SU-DHL-6 (cell line): ENCODE measurements at regions not wholly inside any gene's neighbourhood (a gene's known extent, or its start where the extent isn't known, plus 50 kb on each side); places are given as distances from the start of the nearest gene placed in this dataset.

Experiments used
- H2AFZ ChIP-seq: fragments of 200-600 bp; sonication (generic); 2 replicates; pipeline ENCODE4 v1.6.1; 2014; ENCODE audit warnings: low read depth, mild to moderate bottlenecking, moderate library complexity, mixed read lengths, antibody characterized with exemption, low read length; ENCODE audit not compliant: severe bottlenecking
- H3F3A ChIP-seq: fragments of 200-600 bp; shearing (Covaris generic); 2 replicates; pipeline ENCODE4 v1.6.0; 2016; ENCODE audit warnings: antibody characterized with exemption, mild to moderate bottlenecking; ENCODE audit not compliant: insufficient read depth
- H3K27ac ChIP-seq: fragments of 200-600 bp; sonication (generic); 2 replicates; pipeline ENCODE4 v1.5.1; 2016; ENCODE audit warnings: low read depth, mild to moderate bottlenecking, low read length, moderate library complexity, mixed read lengths
- H3K27me3 ChIP-seq: fragments of 200-600 bp; sonication (generic), shearing (Covaris generic); 2 replicates; pipeline ENCODE4 v1.6.0; 2014; ENCODE audit warnings: mild to moderate bottlenecking, low read length
- H3K36me3 ChIP-seq: fragments of 200-600 bp; sonication (generic); 2 replicates; pipeline ENCODE4 v1.6.1; 2014; ENCODE audit warnings: mild to moderate bottlenecking, low read length, mixed read lengths
- H3K4me2 ChIP-seq: fragments of 300-600, 200-600 bp; shearing (Covaris generic), sonication (generic); 2 replicates; pipeline ENCODE4 v1.6.0; 2014; ENCODE audit warnings: low read length, low read depth, mild to moderate bottlenecking; ENCODE audit not compliant: poor library complexity, severe bottlenecking
- H3K4me3 ChIP-seq: fragments of 200-600 bp; sonication (generic); 2 replicates; pipeline ENCODE4 v1.5.1; 2014; ENCODE audit warnings: antibody characterized with exemption, low read length, mild to moderate bottlenecking, mixed read lengths; ENCODE audit not compliant: insufficient read depth, poor library complexity, severe bottlenecking
- H3K79me2 ChIP-seq: fragments of 200-600 bp; sonication (generic); 2 replicates; pipeline ENCODE4 v1.6.1; 2014; ENCODE audit warnings: mild to moderate bottlenecking, low read length, moderate library complexity; ENCODE audit not compliant: insufficient read depth
- H3K9ac ChIP-seq: fragments of 200-600 bp; sonication (generic); 2 replicates; pipeline ENCODE4 v1.7.0; 2014; ENCODE audit warnings: mild to moderate bottlenecking, low read length
- H3K9me2 ChIP-seq: fragments of 200-600 bp; sonication (generic); replicated peaks from 2 replicates; pipeline ENCODE4 v1.6.1; 2014; ENCODE audit warnings: low read length; ENCODE audit not compliant: insufficient read depth
- H3K9me3 ChIP-seq: fragments of 200-600 bp; sonication (generic); 2 replicates; pipeline ENCODE4 v1.6.1; 2014; ENCODE audit warnings: low read length, mixed read lengths; ENCODE audit not compliant: insufficient read depth
- H4K20me1 ChIP-seq: fragments of 200-600 bp; sonication (generic); 2 replicates; pipeline ENCODE4 v1.6.1; 2014; ENCODE audit warnings: low read depth, mild to moderate bottlenecking, antibody characterized with exemption, low read length, moderate library complexity, mixed read lengths
- CTCF ChIP-seq: fragments of 200-600 bp; sonication (generic); IDR thresholded peaks from one replicate; pipeline ENCODE4 v1.5.1; 2017; ENCODE audit warnings: antibody characterized with exemption, mild to moderate bottlenecking, low read length, moderate library complexity; ENCODE audit not compliant: insufficient read depth, poor library complexity, severe bottlenecking
- EZH2phosphoT487 ChIP-seq: fragments of 200-600 bp; sonication (generic), shearing (Covaris generic); conservative IDR thresholded peaks from 2 replicates; pipeline ENCODE4 v1.6.1; 2018; ENCODE audit warnings: mild to moderate bottlenecking, antibody characterized with exemption, low read length, moderate library complexity, mixed read lengths

- no peak overlapping the region for H3K27ac ChIP-seq
- H3F3A ChIP-seq, result no peaks in the 10 kb centered on the region
- H3K9ac ChIP-seq, result no peak overlapping the region
- no peaks in the 10 kb centered on the region for H3K9me2 ChIP-seq
- H3K79me2 ChIP-seq, result no peaks in the 10 kb centered on the region
- no peaks in the 10 kb centered on the region for H3K36me3 ChIP-seq
- no peaks in the 10 kb centered on the region for H3K27me3 ChIP-seq
- H2AFZ ChIP-seq, result no peak overlapping the region
- H4K20me1 ChIP-seq, result no peaks in the 10 kb centered on the region
- H3K4me2 ChIP-seq, result no peak overlapping the region
- H3K9me3 ChIP-seq, result no peaks in the 10 kb centered on the region
- no peak for TF ChIP-seq EZH2phosphoT487
- TF ChIP-seq CTCF, result no peak
- H3K4me3 ChIP-seq, result no peak overlapping the region
These were observed 266.3 kb downstream of the FBXW7 start for GRCh38 chr4:152269448-152270191.

DNA sequence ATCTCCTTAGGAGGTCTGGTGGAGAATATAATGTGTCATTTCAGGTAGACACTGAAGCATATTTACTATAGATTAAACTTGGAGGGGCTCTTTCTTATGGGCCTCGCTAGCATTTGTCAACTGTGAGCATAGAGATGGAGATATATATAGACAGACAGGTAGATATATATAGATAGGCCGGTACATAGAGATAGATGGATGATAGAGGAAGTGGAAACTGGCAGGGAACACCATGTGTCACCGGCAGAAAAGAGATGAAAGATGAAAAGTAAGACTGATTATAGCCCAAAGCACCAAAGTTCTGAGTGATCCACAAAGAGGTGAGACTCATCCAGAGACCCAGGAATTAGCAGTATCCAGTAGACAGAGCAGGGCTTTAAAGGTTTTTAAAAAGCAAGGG, 268.1 kb downstream of the FBXW7 start:
- Histone ChIP-seq H2AFZ (no peak overlapping the region), H4K20me1 (no peaks in the 10 kb centered on the region), H3K9ac (no peak overlapping the region), H3K27me3 (no peaks in the 10 kb centered on the region), H3K4me3 (no peak overlapping the region), H3K4me2 (no peak overlapping the region), H3F3A (no peaks in the 10 kb centered on the region), H3K9me3 (no peaks in the 10 kb centered on the region), H3K79me2 (no peaks in the 10 kb centered on the region), H3K27ac (no peak overlapping the region), H3K36me3 (no peaks in the 10 kb centered on the region), H3K9me2 (no peaks in the 10 kb centered on the region)
- TF ChIP-seq CTCF (no peak), EZH2phosphoT487 (no peak)

- no peaks in the 10 kb centered on the region for H4K20me1 ChIP-seq
- no peaks in the 10 kb centered on the region for H3K9me2 ChIP-seq
- TF ChIP-seq EZH2phosphoT487, result no peak
- no peak for TF ChIP-seq CTCF
- H3K36me3 ChIP-seq, result no peaks in the 10 kb centered on the region
- H3K9ac ChIP-seq, result no peak overlapping the region
- no peak overlapping the region for H3K4me2 ChIP-seq
- no peaks in the 10 kb centered on the region for H3K27me3 ChIP-seq
- no peak overlapping the region for H3K4me3 ChIP-seq
- no peak overlapping the region for H3K27ac ChIP-seq
- no peaks in the 10 kb centered on the region for H3K9me3 ChIP-seq
- no peaks in the 10 kb centered on the region for H3K79me2 ChIP-seq
- no peaks in the 10 kb centered on the region for H3F3A ChIP-seq
- H2AFZ ChIP-seq, result no peak overlapping the region
These were observed 268.9 kb downstream of the FBXW7 start for GRCh38 chr4:152266831-152267480.
